ENCODE measurements at regions not wholly inside any gene's neighbourhood (a gene's known extent, or its start where the extent isn't known, plus 50 kb on each side); places are given as distances from the start of the nearest gene placed in this dataset.

- Mint-ChIP-seq H3K27me3 (no peaks in the 10 kb centered on the region), H3K9me3 (no peaks in the 10 kb centered on the region), H3K36me3 (ENCODE audit: low read depth) (no peaks in the 10 kb centered on the region), H3K4me3 (no peak overlapping the region), H3K4me1 (no peaks in the 10 kb centered on the region), H3K27ac (no peak overlapping the region)
- ChIA-PET POLR2A (no interaction called here), CTCF (no interaction called here)
- no peak for TF ChIP-seq CTCF (IDR thresholded peaks at IDR 0.05)
- ATAC-seq (ENCODE audit: low read depth) (no peak), DNase-seq (no peak)
- intact Hi-C loops (cut with micrococcal nuclease): no loop called here
Observed at GRCh38 chr10:128915630-128916029, 551.4 kb upstream of the MGMT start.

DNA sequence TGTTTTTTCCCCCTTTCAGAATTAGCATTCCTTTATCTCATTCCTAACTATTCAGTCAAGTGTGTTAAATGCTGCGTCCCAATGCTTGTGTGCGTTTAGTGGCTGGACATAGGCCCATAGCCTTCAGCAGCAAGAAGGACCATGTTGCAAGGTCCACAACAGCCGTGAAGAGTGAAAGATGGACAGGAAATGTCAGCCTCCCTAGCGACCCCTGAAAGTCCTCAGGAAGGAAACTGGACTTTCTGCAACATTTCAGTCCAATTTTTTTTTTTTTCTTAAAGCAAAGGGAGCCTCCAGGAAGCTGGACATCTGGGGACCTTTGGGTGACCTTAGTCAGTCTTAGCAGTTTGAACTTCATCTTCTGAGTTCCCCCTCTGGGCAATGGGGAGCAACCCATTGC is 550.7 kb upstream of the MGMT start:
- no peaks in the 10 kb centered on the region for H3K27me3 Mint-ChIP-seq
- no peak for ATAC-seq (ENCODE audit: low read depth)
- intact Hi-C loops (cut with micrococcal nuclease): no loop called here
- no peak for TF ChIP-seq CTCF (IDR thresholded peaks at IDR 0.05)
- DNase-seq: no peak
- no peaks in the 10 kb centered on the region for H3K36me3 Mint-ChIP-seq (ENCODE audit: low read depth)
- CTCF ChIA-PET: no interaction called here
- no peaks in the 10 kb centered on the region for H3K4me1 Mint-ChIP-seq
- no peak overlapping the region for H3K27ac Mint-ChIP-seq
- no peak overlapping the region for H3K4me3 Mint-ChIP-seq
- no peaks in the 10 kb centered on the region for H3K9me3 Mint-ChIP-seq
- POLR2A ChIA-PET: no interaction called here

GRCh38 chr10:128921389-128922022 is 545.5 kb upstream of the MGMT start:
- Mint-ChIP-seq H3K27ac (no peak overlapping the region), H3K36me3 (ENCODE audit: low read depth) (no peaks in the 10 kb centered on the region), H3K9me3 (no peaks in the 10 kb centered on the region), H3K4me3 (no peak overlapping the region), H3K4me1 (no peaks in the 10 kb centered on the region), H3K27me3 (no peaks in the 10 kb centered on the region)
- ChIA-PET POLR2A (no interaction called here), CTCF (no interaction called here)
- intact Hi-C loops (cut with micrococcal nuclease): no loop called here
- ATAC-seq (ENCODE audit: low read depth) (no peak), DNase-seq (no peak)
- TF ChIP-seq CTCF (IDR thresholded peaks at IDR 0.05): no peak

DNA sequence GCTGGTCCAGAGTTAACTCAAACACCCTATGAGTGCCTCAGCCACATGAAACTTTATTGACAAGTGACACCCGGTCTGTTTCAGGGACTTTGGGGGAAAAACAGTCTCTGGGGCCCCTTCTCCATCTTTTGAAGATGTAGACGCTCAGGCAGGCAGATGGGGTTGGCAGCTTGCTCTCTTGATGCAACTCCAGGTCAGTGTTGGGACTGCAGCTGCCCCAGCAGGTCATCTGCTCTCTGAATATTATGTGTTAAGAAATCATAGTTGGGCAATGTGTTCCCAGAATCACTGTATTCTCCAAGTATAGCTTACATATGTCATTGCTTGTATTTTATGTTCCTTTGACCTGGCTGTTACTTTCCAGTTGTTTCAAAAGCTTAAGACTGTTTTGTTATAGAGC is 544.9 kb upstream of the MGMT start:
- no peaks in the 10 kb centered on the region for H3K9me3 Mint-ChIP-seq
- ChIA-PET POLR2A (no interaction called here), CTCF (no interaction called here)
- DNase-seq (no peak), ATAC-seq (ENCODE audit: low read depth) (no peak)
- H3K4me3 Mint-ChIP-seq: no peak overlapping the region
- no peak for TF ChIP-seq CTCF (IDR thresholded peaks at IDR 0.05)
- H3K36me3 Mint-ChIP-seq (ENCODE audit: low read depth): no peaks in the 10 kb centered on the region
- H3K27me3 Mint-ChIP-seq: no peaks in the 10 kb centered on the region
- H3K27ac Mint-ChIP-seq: no peak overlapping the region
- intact Hi-C loops (cut with micrococcal nuclease): no loop called here
- no peaks in the 10 kb centered on the region for H3K4me1 Mint-ChIP-seq

DNA sequence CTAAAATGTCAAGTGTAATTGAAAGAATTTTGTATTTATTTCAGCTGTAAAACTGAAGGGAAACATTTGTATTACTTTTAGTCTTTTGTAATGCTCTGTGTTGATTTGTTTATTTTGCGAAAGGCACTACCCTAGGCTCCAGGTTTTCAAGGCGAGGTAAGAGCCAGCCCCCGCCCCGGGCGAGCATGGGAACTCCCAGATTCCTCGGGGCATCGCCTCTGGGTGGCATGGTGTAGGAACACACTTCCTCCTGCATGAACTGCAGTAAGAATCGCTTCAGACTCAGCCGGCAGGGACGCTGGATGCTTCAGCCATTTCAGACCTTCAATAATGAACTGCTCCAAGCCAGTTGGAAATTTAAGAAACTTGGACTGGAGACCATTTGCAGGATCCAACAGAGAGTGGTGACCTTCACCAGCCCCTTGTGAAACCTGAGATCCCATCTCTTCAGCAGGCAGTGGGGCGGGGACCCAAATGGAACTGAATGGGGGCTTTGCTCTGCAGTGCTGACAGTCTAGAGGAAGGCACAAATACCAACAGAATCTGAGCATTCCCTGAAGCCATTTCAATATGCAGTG is 544.3 kb upstream of the MGMT start:
- no peak overlapping the region for H3K4me3 Mint-ChIP-seq
- no peak for ATAC-seq (ENCODE audit: low read depth)
- POLR2A ChIA-PET: no interaction called here
- no peaks in the 10 kb centered on the region for H3K9me3 Mint-ChIP-seq
- DNase-seq: no peak
- TF ChIP-seq CTCF (IDR thresholded peaks at IDR 0.05): no peak
- no peak overlapping the region for H3K27ac Mint-ChIP-seq
- H3K27me3 Mint-ChIP-seq: no peaks in the 10 kb centered on the region
- CTCF ChIA-PET: no interaction called here
- H3K4me1 Mint-ChIP-seq: no peaks in the 10 kb centered on the region
- intact Hi-C loops (cut with micrococcal nuclease): no loop called here
- H3K36me3 Mint-ChIP-seq (ENCODE audit: low read depth): no peaks in the 10 kb centered on the region
